Stomach (tissue), 4 donors: ENCODE measurements at regions not wholly inside any gene's neighbourhood (a gene's known extent, or its start where the extent isn't known, plus 50 kb on each side); places are given as distances from the start of the nearest gene placed in this dataset.

Source experiments
- CTCF ChIP-seq, 7 experiments: fragments of 450-650 bp in 4 of 7; fragments of 200-600 bp in 3 of 7; sonication (generic) in 3 of 7; IDR thresholded peaks; one replicate each; pipeline ENCODE4 v1.5.1; 2016 to 2019; ENCODE audit warnings: antibody characterized with exemption in 7 of 7, control low read depth in 2 of 7, mild to moderate bottlenecking in 1 of 7
- POLR2AphosphoS5 ChIP-seq, 3 donors: sonication (generic); formaldehyde crosslinking; IDR thresholded peaks; one replicate each; pipeline ENCODE4 v1.6.1; 2016; ENCODE audit warnings: antibody characterized with exemption in 3 of 3

GRCh38 chr3:163175970-163176369, 1679.4 kb downstream of the OTOL1 start:
- no peak for TF ChIP-seq CTCF (IDR thresholded peaks at IDR 0.05)
- no peak for TF ChIP-seq POLR2AphosphoS5 (IDR thresholded peaks at IDR 0.05)
